HG03025 (cell line): ENCODE measurements at regions not wholly inside any gene's neighbourhood (a gene's known extent, or its start where the extent isn't known, plus 50 kb on each side); places are given as distances from the start of the nearest gene placed in this dataset.

Experiments used
- ATAC-seq: cut with Tn5 transposase; IDR thresholded peaks from one replicate; pipeline ENCODE4 v1.9.1; 2021; ENCODE audit warnings: mild to moderate bottlenecking, moderate library complexity; ENCODE audit not compliant: unreplicated experiment, low FRiP score

DNA sequence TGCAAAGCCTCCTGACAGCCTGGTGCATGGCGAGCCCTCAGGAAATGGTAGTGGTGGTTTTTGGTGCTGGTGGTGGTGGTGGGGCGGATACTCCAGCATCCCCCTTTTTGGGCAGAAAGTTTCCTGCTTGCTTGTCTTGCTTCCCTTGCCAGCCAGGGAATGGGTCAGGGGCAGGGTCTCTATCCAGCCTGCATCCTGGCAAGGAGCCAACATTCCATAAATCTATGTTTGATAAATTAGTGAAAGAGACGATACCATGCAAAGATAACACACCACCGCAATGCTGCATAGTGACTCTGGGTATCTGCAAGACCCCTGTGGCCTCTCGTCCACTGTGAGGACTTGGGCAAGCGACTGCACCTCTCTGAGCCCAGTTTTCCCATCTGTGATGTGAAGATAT is 246.2 kb downstream of the LRFN2 start:
- no peak for ATAC-seq

DNA sequence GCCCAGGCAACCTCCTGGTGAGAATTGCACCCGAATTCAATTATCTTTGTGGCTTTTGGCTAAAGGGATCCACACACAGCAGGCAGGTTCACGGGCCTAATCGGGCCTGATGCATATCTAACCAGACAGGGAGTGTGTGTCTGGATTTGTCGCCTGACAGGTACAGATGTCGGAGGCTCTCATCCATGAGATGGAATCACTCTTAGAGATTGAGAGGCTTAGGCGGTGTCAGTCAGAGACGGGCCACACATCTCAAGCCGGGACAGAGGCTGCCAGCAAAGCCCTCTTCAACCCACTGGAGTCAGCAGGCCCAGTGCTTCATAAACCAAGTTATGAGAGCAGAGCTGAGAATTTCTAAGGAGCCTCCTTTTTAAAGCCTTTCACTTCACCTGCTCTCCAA is 247.0 kb downstream of the LRFN2 start:
- no peak for ATAC-seq

- ATAC-seq = no peak
Observed at GRCh38 chr6:40338306-40338705, 248.9 kb downstream of the LRFN2 start.

GRCh38 chr6:40336940-40337760 is 250.0 kb downstream of the LRFN2 start:
- ATAC-seq = no peak

- ATAC-seq = no peak
Observed at GRCh38 chr6:40336296-40336695, 250.9 kb downstream of the LRFN2 start.

DNA sequence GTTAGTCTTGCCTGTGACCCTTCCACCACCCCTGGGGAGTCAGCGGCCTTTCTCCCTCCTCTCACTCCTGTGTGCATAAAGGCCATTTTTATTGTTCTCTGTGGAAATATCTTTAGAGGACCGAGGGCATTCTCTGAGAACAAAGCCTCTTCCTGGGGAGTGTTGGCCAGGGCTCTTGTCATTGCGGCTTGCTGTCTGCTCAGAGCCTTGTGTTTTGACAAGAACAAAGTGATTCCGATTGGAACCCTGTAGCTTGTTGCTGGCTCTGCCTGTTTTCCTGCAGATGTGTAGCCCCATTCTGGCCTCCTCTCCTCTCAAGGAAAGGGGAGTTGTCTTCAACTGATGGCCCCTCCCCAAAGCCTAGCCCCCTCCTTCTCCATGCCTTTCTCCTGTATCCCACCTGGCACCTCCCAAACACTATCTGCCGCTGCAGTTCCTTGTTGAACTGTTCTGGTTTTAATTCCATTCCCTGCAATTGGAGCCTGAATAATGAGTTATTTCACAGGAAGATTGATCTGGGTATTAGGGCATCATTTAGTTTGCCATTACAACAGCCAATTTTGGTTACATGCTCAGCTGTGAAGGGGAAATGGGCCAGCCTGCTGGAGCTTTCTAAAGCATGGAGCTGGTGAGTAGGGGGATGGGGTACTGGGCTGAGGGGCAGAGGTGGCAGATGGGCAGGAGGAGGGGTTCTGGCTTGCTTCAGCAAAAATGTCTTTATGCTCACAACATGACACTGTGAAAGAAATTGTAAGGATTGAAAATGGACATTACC is 252.5 kb downstream of the LRFN2 start:
- ATAC-seq = no peak

DNA sequence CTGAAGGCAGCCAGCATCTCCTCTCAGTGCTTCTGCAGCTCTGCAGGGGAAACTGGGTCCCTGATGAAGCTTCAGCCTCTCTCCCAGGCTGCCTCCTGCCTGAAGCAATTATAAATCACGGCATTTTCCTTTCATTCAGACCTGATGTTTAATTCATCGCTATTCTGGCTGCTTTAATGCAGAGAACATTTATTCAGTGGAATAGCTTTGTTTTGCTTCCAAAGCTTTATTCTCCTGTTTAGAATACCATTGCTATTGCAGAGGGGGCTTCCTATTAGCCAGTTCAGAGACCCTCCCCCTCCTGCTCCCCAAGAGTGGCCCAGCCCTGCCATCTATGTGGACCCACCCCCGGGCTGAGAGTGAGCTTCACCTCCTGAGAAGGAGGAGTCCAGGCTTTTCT is 255.6 kb downstream of the LRFN2 start:
- ATAC-seq = no peak

GRCh38 chr6:40330301-40330721 is 256.9 kb downstream of the LRFN2 start:
- ATAC-seq = no peak

- ATAC-seq = no peak
Observed at GRCh38 chr6:40328986-40329545, 258.1 kb downstream of the LRFN2 start.

- ATAC-seq = no peak
Observed at GRCh38 chr6:40328386-40328985, 258.7 kb downstream of the LRFN2 start.

GRCh38 chr6:40326714-40327421 is 260.3 kb downstream of the LRFN2 start:
- ATAC-seq = no peak

DNA sequence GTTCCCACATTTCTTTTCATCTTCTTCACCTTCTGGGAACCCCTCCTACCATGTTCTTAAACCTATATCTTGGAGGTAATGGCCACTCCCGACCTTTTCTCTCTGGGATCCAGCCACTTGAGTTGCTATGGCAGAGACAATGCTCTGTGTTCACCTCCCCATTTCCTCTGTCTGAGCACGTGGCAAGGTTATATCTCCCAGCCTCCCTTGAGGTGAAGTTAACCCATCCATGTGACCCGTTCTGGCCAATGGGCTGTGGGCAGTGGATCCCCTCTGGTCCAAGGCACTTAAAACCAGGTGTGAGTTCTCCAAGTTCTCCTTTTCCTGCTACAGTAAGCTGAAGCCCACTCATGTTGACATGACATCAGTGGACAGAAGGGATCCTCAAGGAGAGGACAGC is 261.4 kb downstream of the LRFN2 start:
- no peak for ATAC-seq

- ATAC-seq = no peak
Observed at GRCh38 chr6:40325041-40325440, 262.1 kb downstream of the LRFN2 start.

DNA sequence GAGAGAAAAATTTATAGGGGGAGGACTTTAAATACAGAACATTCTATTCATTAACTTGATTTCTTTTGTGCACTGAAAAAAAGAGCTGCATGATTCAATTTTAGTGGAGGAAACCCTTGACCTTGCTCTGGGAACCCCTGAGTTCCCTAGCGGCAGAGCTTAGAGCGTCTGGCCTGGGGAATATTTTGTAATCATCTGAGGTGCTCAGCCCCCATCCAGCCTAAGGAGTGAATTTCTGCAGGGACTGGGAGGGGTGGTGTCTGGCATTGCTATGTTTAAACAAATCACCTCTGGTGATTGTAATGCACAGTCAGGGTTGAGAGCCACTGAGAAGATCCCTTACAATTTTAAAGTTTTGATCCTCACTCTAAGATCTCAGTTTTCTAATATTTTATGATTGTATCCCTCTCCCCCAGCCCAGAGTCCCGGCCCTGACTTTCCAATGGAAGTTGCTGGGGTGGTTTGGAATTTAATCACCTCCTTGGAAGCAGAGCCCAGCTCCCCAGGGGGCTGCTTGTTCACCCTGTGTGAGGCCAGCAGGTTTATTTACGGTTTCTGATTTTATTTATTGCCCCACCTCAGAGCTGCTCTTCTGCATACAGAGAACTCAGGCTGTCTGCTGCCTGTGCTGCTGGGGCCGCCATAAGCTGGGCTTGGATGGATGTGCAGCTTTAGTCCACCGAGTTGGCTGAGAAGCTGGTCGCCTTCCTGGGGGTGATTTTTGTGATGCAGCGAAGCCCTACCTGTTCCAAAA is 263.1 kb downstream of the LRFN2 start:
- no peak for ATAC-seq

DNA sequence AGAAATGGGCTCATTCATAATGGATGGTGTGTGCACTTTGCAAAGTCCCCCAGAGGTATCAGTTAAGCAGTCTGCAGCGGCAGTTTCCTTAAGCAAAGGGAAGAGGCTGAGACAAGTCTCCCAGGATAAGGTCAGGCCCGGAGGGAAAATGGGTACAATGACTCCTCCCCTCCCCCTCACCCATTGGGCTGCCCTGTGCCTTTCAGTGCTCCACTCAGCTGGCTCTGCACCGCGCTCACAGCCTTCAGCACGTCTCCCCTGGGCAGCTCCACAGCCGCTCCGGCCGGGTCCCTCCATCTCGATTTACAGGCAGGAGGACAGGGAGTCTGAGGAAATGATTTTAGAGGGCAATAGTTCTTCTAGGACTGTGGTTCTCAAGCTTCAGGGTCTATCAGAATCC is 264.8 kb downstream of the LRFN2 start:
- no peak for ATAC-seq

GRCh38 chr6:40321616-40322015 is 265.5 kb downstream of the LRFN2 start:
- no peak for ATAC-seq

DNA sequence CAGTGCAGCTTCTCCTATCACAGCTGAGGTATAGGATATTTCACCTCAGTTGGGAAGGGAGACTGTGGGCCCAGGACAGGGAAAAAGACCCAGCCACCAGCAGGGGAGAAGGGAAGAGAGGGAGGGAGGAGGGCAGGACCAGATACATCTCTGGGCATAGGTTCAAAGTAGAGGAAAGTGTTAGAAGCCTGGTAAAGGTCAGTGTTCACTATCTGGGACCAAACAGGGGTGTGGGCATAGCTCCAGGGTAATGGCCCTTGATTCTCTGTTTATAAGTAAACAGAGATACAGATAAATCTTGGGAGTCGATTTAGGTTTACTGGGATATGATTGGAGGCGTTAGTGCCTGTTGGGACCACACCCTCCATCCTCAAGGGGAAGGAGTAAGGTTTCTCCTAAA is 266.2 kb downstream of the LRFN2 start:
- ATAC-seq = no peak

DNA sequence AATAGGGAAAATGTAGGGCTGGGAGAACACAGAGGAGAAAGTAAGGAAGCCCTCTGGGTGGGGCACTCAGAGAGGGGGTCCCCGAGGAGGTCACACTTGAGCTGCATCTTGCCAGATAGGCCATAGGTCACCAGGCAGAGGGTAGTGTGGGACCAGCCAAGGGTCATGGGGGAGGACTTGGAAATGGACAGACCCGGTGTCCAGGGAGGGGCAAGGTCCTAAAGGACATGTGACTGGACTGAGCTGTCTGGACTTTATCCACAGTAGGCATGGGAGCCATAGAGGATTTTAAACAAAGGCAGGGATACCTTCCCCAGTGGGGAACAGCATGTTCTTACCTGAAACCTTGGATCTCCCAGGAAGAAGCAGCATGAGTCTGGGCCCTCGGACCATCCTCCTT is 266.7 kb downstream of the LRFN2 start:
- ATAC-seq = no peak

DNA sequence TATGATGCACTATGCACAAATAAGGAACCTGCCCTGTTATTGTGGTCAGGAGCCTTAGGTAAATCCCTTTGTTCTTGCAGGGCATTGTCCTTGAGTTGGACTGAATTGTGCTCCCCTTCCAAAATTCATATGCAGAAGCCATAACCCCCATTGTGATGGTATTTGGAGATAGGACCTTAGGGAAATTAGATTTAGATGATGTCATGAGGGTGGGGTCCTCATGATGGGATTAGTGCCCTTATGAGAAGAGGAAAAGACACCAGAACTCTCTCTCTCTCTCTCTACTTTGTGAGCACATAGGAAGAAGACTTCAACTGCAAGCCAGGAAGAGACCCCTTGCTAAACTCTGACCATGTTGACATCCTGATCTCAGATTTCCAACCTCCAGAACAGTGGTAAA is 268.0 kb downstream of the LRFN2 start:
- no peak for ATAC-seq

GRCh38 chr6:40315060-40315459 is 272.1 kb downstream of the LRFN2 start:
- no peak for ATAC-seq
